Activated CD8-positive, alpha-beta memory T cell treated with anti-CD3 and anti-CD28 coated beads for 48 hours (primary cell): ENCODE measurements at regions not wholly inside any gene's neighbourhood (a gene's known extent, or its start where the extent isn't known, plus 50 kb on each side); places are given as distances from the start of the nearest gene placed in this dataset.

ENCODE experiments used
- DNase-seq, 3 experiments: peaks; one replicate each; pipeline ENCODE4 v3.0.0-alpha.2; 2020; ENCODE audit warnings: low read depth in 2 of 3, low spot score in 2 of 3

- DNase-seq: no peak
Measured at GRCh38 chr10:44769450-44769849, 141.7 kb upstream of the TMEM72 start.

GRCh38 chr10:44771233-44771995 lies 139.7 kb upstream of the TMEM72 start:
- DNase-seq: no peak

GRCh38 chr10:44773565-44773964 lies 137.6 kb upstream of the TMEM72 start:
- no peak for DNase-seq

- no peak for DNase-seq
Measured at GRCh38 chr10:44774676-44775401, 136.3 kb upstream of the TMEM72 start.

GRCh38 chr10:44775402-44775741 lies 135.8 kb upstream of the TMEM72 start:
- DNase-seq: no peak

- no peak for DNase-seq
Measured at GRCh38 chr10:44776181-44776580, 135.0 kb upstream of the TMEM72 start.

- no peak for DNase-seq
Measured at GRCh38 chr10:44779511-44779910, 131.6 kb upstream of the TMEM72 start.

GRCh38 chr10:44780426-44780825 lies 130.7 kb upstream of the TMEM72 start:
- DNase-seq: no peak

- DNase-seq: no peak
Measured at GRCh38 chr10:44781131-44781530, 130.0 kb upstream of the TMEM72 start.

GRCh38 chr10:44786286-44786850 lies 124.8 kb upstream of the TMEM72 start:
- DNase-seq: no peak

GRCh38 chr10:44787480-44788075 lies 123.6 kb upstream of the TMEM72 start:
- DNase-seq: no peak

- no peak for DNase-seq
Measured at GRCh38 chr10:44788147-44789129, 122.7 kb upstream of the TMEM72 start.

- DNase-seq: no peak
Measured at GRCh38 chr10:44792119-44792775, 118.9 kb upstream of the TMEM72 start.

GRCh38 chr10:44799966-44800365 lies 111.2 kb upstream of the TMEM72 start:
- DNase-seq: no peak

- DNase-seq: no peak
Measured at GRCh38 chr10:44801383-44802327, 109.5 kb upstream of the TMEM72 start.

GRCh38 chr10:44803862-44804261 lies 107.3 kb upstream of the TMEM72 start:
- no peak for DNase-seq

- DNase-seq: no peak
Measured at GRCh38 chr10:44804661-44805060, 106.5 kb upstream of the TMEM72 start.

- no peak for DNase-seq
Measured at GRCh38 chr10:44805466-44806210, 105.5 kb upstream of the TMEM72 start.
